Astrocyte (in vitro differentiated cells and primary cell): ENCODE measurements at regions not wholly inside any gene's neighbourhood (a gene's known extent, or its start where the extent isn't known, plus 50 kb on each side); places are given as distances from the start of the nearest gene placed in this dataset.

Experiments
- DNase-seq: peaks from one replicate; pipeline ENCODE4 v3.0.0-alpha.2; 2010; ENCODE audit warnings: low read depth
- FAIRE-seq: peaks from 2 replicates; lab custom pipeline; 2011; peaks lifted over from hg19 to GRCh38; lab: Jason Lieb, UNC
- H2AFZ ChIP-seq: 2 replicates; pipeline ENCODE4 v1.6.0; 2012; ENCODE audit warnings: low read depth, low read length, inconsistent platforms
- H3K27ac ChIP-seq: 2 replicates; pipeline ENCODE4 v1.5.1; 2011; ENCODE audit warnings: low read depth, low read length, inconsistent platforms
- H3K27me3 ChIP-seq: 2 replicates; pipeline ENCODE4 v1.6.0; 2011; ENCODE audit warnings: low read length, inconsistent platforms; ENCODE audit not compliant: insufficient read depth
- H3K36me3 ChIP-seq: 2 replicates; pipeline ENCODE4 v1.5.1; 2011; ENCODE audit warnings: low read length, inconsistent platforms; ENCODE audit not compliant: insufficient read depth
- H3K4me1 ChIP-seq: 2 replicates; pipeline ENCODE4 v1.5.1; 2011; ENCODE audit warnings: low read length, inconsistent platforms; ENCODE audit not compliant: insufficient read depth
- H3K4me2 ChIP-seq: 2 replicates; pipeline ENCODE4 v1.6.0; 2012; ENCODE audit warnings: low read length, inconsistent platforms
- H3K4me3 ChIP-seq: 2 replicates; pipeline ENCODE4 v1.5.1; 2011; ENCODE audit warnings: low read depth, mild to moderate bottlenecking, low read length, inconsistent platforms; ENCODE audit not compliant: insufficient read depth
- H3K79me2 ChIP-seq: 2 replicates; pipeline ENCODE4 v1.6.0; 2012; ENCODE audit warnings: mild to moderate bottlenecking, low read length, inconsistent platforms; ENCODE audit not compliant: insufficient read depth
- H3K9ac ChIP-seq: 2 replicates; pipeline ENCODE4 v1.6.0; 2012; ENCODE audit warnings: mild to moderate bottlenecking, low read length, inconsistent platforms
- H3K9me3 ChIP-seq: 2 replicates; pipeline ENCODE4 v1.5.1; 2012; ENCODE audit warnings: low read depth, mild to moderate bottlenecking, low read length, inconsistent platforms; ENCODE audit not compliant: insufficient read depth
- H4K20me1 ChIP-seq: 2 replicates; pipeline ENCODE4 v1.6.0; 2012; ENCODE audit warnings: low read length, inconsistent platforms; ENCODE audit not compliant: insufficient read depth
- H3K27ac Mint-ChIP-seq: one replicate; pipeline ENCODE4 v1.8.0; 2021; ENCODE audit warnings: mild to moderate bottlenecking, mixed read lengths; ENCODE audit not compliant: unreplicated experiment
- H3K27me3 Mint-ChIP-seq: one replicate; pipeline ENCODE4 v1.8.0; 2021; ENCODE audit warnings: low read depth, mixed read lengths; ENCODE audit not compliant: unreplicated experiment
- H3K36me3 Mint-ChIP-seq: one replicate; pipeline ENCODE4 v1.8.0; 2021; ENCODE audit warnings: low read depth, mixed read lengths; ENCODE audit not compliant: unreplicated experiment
- H3K4me1 Mint-ChIP-seq: one replicate; pipeline ENCODE4 v1.8.0; 2021; ENCODE audit warnings: low read depth, mixed read lengths; ENCODE audit not compliant: unreplicated experiment
- H3K4me3 Mint-ChIP-seq: one replicate; pipeline ENCODE4 v1.8.0; 2021; ENCODE audit warnings: mild to moderate bottlenecking, moderate library complexity, mixed read lengths; ENCODE audit not compliant: unreplicated experiment
- H3K9me3 Mint-ChIP-seq: one replicate; pipeline ENCODE4 v1.8.0; 2021; ENCODE audit warnings: mild to moderate bottlenecking, mixed read lengths; ENCODE audit not compliant: unreplicated experiment
- CTCF ChIP-seq: IDR thresholded peaks from 2 replicates; pipeline ENCODE4 v1.5.1; 2011; ENCODE audit warnings: low read depth, mild to moderate bottlenecking, inconsistent platforms, low read length, moderate library complexity; ENCODE audit not compliant: insufficient read depth
- EZH2 ChIP-seq: IDR thresholded peaks from 2 replicates; pipeline ENCODE4 v1.6.1; 2012; ENCODE audit warnings: mild to moderate bottlenecking, low read length, inconsistent platforms; ENCODE audit not compliant: insufficient read depth

GRCh38 chr2:187862715-187863114 lies 308.5 kb upstream of the TFPI start:
- no peak overlapping the region for H2AFZ ChIP-seq
- no peak overlapping the region for H3K27ac ChIP-seq
- H3K36me3 ChIP-seq, result no peaks in the 10 kb centered on the region
- TF ChIP-seq EZH2 (no peak), CTCF (no peak)
- DNase-seq (no peak), FAIRE-seq (no peak)
- no peaks in the 10 kb centered on the region for H3K4me1 Mint-ChIP-seq
- H3K27me3 ChIP-seq, result no peaks in the 10 kb centered on the region
- H3K9ac ChIP-seq, result no peak overlapping the region
- peaks cover 3% of the 10 kb centered on the region for H3K27me3 Mint-ChIP-seq
- no peaks in the 10 kb centered on the region for H3K9me3 ChIP-seq
- peaks cover 10% of the 10 kb centered on the region for H3K9me3 Mint-ChIP-seq
- no peak overlapping the region for H3K27ac Mint-ChIP-seq
- H3K4me3 ChIP-seq, result no peak overlapping the region
- H3K36me3 Mint-ChIP-seq, result no peaks in the 10 kb centered on the region
- H3K4me2 ChIP-seq, result no peak overlapping the region
- no peaks in the 10 kb centered on the region for H4K20me1 ChIP-seq
- H3K4me3 Mint-ChIP-seq, result no peak overlapping the region
- H3K79me2 ChIP-seq, result no peaks in the 10 kb centered on the region
- H3K4me1 ChIP-seq, result no peaks in the 10 kb centered on the region

- Histone ChIP-seq H3K79me2 (no peaks in the 10 kb centered on the region), H3K9me3 (no peaks in the 10 kb centered on the region), H2AFZ (no peak overlapping the region), H3K36me3 (no peaks in the 10 kb centered on the region), H3K27me3 (no peaks in the 10 kb centered on the region), H4K20me1 (no peaks in the 10 kb centered on the region), H3K4me3 (no peak overlapping the region), H3K9ac (no peak overlapping the region), H3K4me2 (no peak overlapping the region), H3K4me1 (no peaks in the 10 kb centered on the region), H3K27ac (no peak overlapping the region)
- Mint-ChIP-seq H3K4me1 (no peaks in the 10 kb centered on the region), H3K9me3 (peaks cover 25% of the 10 kb centered on the region), H3K36me3 (peaks cover 4% of the 10 kb centered on the region), H3K4me3 (no peak overlapping the region), H3K27me3 (peaks cover 10% of the 10 kb centered on the region), H3K27ac (no peak overlapping the region)
- no peak for FAIRE-seq
- TF ChIP-seq EZH2, result no peak
- no peak for TF ChIP-seq CTCF
- DNase-seq, result no peak
Observed at GRCh38 chr2:187865025-187865424, 310.8 kb upstream of the TFPI start.

GRCh38 chr2:187867165-187867564 lies 312.9 kb upstream of the TFPI start:
- DNase-seq (no peak), FAIRE-seq (no peak)
- no peak for TF ChIP-seq EZH2
- TF ChIP-seq CTCF, result no peak
- Histone ChIP-seq H3K27me3 (no peaks in the 10 kb centered on the region), H3K4me3 (no peak overlapping the region), H3K27ac (no peak overlapping the region), H3K4me2 (no peak overlapping the region), H4K20me1 (no peaks in the 10 kb centered on the region), H3K4me1 (no peaks in the 10 kb centered on the region), H3K79me2 (no peaks in the 10 kb centered on the region), H3K36me3 (no peaks in the 10 kb centered on the region), H3K9me3 (no peaks in the 10 kb centered on the region), H3K9ac (no peak overlapping the region), H2AFZ (no peak overlapping the region)
- H3K27ac Mint-ChIP-seq, result no peak overlapping the region
- peaks cover 25% of the 10 kb centered on the region for H3K9me3 Mint-ChIP-seq
- peaks cover 4% of the 10 kb centered on the region for H3K36me3 Mint-ChIP-seq
- no peak overlapping the region for H3K4me3 Mint-ChIP-seq
- no peaks in the 10 kb centered on the region for H3K4me1 Mint-ChIP-seq
- peaks cover 10% of the 10 kb centered on the region for H3K27me3 Mint-ChIP-seq
